Lung microvascular endothelial cell (primary cell): ENCODE measurements at regions not wholly inside any gene's neighbourhood (a gene's known extent, or its start where the extent isn't known, plus 50 kb on each side); places are given as distances from the start of the nearest gene placed in this dataset.

ENCODE experiments used
- DNase-seq, 2 donors: peaks; one replicate each; pipeline versions ENCODE4 v3.0.0 to v3.0.0-alpha.2; 2010; ENCODE audit warnings: low read depth in 2 of 2

DNA sequence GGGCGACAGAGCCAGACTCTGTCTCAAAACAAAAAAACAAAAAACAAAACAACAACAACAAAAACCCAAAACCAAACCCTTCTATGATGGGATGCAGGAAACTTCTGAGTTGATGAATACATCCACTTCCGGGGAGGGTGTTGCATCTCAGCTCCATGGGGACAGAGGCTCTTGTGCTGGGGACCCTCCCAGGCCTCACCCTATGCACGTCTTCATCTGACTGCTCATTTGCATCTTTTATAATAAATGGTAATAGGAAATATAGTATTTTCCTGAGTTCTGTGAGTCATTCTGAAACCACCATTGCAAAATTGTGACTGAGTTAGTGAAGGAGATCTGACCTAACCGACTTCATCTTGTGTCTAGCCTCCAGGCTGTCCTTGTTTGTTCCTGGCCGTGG lies 109.5 kb upstream of the SLC28A3 start:
- no peak for DNase-seq

- no peak for DNase-seq
These were observed 116.0 kb upstream of the SLC28A3 start for GRCh38 chr9:84456527-84456926.

- DNase-seq = no peak
These were observed 120.1 kb upstream of the SLC28A3 start for GRCh38 chr9:84460695-84461094.

- no peak for DNase-seq
These were observed 122.7 kb upstream of the SLC28A3 start for GRCh38 chr9:84463272-84463671.

- DNase-seq = no peak
These were observed 126.2 kb upstream of the SLC28A3 start for GRCh38 chr9:84466580-84467285.

DNA sequence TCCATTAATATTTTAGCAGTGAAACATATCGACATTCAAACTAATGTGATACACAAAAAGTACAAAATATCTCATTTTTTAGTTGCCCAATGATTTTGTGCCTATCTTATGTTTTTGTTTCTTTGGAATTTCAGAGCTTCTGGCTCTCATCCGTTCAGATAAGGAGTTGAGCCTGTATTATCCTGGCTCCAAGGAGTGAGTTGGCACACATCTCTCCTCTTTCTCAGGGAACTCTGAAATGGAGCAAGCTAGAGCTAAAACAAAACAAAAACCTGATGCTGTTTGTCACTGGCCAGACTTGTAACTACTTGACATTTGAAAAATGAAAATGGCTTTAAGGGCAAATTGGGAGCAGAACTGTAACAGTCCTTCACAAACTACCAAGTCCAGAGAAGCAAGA lies 131.3 kb upstream of the SLC28A3 start:
- no peak for DNase-seq

DNA sequence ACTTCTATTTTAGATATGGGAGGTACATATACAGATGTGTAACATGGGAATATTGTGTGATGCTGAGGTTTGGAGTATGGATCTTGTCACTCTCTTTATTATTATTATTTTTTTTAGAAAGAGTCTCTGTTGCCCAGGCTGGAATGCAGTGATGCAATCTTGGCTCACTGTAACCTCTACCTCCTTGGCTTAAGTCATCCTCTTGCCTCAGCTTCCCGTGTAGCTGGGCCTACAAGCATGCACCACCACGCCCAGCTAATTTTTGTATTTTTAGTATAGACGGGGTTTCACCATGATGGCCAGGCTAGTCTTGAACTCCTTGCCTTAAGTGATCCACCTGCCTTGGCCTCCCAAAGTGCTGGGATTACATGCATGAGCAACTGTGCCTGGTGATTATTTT lies 138.4 kb upstream of the SLC28A3 start:
- DNase-seq = no peak

GRCh38 chr9:84480071-84480470 lies 139.5 kb upstream of the SLC28A3 start:
- no peak for DNase-seq

DNA sequence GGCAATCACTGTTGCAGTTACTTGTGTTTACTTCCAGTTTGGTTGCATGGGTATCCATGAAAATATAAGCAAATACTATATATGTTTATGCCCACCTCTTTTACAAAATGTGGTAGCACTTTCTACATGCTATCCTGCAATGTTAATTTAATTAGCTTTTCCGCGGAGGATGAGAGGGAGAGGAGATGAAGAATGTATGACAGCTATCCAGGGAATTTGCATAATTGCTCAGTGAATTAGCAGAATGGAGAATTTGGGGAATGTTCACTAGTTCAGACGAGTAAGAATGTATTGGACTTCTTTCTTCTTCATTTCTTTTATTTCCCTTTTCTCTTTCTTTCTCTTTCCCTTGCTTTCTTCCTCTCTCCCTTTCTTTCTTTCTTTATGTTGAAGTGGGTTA lies 140.7 kb upstream of the SLC28A3 start:
- DNase-seq = no peak

- DNase-seq = no peak
These were observed 141.2 kb upstream of the SLC28A3 start for GRCh38 chr9:84481636-84482218.

DNA sequence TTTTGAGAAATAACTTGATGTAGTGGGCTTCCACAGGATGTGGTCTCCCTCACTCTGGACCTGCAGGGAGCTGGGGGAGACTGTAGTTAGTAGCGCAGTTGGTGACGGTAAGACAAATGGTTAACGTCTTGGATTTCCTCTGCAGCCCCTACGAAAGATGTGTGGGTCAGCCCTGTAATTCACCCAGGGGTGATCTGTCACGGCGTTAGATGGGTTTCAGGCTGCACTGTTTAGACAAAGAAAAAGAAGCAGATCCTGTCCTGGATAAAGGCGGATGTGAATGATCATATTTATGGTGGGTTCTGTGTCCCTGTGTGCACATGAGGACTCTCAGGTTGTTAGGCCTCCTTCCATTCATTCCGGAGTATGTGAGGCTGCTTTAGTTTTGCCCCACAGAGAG lies 142.0 kb upstream of the SLC28A3 start:
- DNase-seq = no peak

DNA sequence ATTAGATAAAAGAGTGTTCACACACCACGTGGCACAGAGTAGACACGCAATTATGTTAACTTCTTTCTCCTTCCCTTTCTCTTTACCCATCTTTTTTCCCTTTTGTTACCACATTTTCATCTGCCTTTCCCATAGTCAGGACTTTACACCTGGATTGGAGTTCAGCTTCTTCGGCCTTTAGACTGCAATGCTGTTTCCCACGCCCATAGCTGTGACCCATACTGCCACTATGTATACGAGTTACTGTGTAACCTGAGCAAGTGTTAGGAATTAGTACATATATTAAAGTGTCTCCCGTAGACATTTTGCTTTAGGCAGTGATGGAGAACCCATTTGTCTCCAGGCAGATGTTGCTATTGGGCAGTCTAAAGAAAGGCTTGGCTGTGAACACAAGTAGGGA lies 143.6 kb upstream of the SLC28A3 start:
- DNase-seq = no peak

DNA sequence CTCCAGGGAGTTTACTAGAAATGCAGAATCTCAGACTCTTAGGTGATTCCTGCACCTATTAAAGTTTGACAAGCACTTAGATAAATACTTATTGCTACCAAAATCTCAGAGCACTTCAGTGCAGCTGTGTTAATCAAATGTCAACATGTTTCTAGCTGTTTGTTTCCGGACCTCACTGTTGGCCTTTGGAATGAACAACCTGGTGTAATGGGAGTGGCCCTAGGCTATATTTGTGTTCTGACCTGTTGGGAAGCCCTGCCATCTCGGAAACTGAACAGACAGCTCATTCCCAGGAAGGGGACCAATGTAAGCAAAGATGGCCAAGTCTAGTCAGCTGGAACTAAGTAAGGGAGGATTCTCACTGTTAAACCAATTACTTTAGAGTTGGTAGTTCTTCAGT lies 145.0 kb upstream of the SLC28A3 start:
- DNase-seq = no peak

DNA sequence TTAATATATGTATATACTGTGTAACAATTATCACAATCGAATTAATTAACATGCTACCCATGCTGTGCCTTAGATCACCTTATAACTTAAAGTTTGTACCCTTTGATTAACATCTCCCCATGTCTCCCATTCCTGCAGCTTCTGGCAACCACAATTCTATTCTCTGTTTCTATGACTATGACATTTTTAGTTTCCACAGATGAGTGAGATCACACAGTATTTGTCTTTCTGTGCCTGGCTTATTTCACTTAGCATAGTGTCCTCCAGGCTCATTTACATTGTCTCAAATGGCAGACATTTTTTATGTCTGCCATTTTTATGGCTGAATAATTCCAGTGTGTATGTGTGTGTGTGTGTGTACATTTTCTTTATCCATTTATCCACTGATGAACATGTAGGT lies 146.1 kb upstream of the SLC28A3 start:
- no peak for DNase-seq

DNA sequence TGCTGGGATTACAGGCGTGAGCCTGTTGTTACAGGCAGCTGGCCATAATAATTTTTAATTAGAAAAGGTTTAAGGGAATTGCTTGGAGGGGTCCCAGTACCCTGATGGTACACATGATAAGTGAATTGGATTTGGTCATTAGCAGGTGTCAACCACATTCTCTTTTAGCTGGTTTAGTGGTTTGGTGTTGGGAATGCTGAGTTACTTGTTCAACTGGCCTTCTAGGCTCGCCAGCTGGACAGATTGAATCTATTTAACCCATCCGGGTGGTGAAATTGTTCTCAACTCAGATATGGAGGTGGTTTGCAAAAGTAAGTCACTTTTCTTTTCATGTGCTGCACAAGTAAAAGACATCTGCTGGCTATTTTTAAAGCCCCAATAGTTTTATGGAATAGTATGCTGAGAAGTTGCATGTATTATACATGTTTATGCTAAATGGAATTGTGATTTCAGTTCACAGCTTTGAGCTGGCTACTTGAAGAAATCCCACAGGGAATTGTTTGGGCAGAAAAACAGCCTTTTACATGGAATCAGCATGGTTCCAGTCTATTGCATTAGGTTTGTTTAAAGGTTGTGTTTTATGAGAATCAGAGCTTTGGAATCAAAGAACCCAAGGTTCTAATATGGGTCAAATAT lies 149.8 kb upstream of the SLC28A3 start:
- DNase-seq = no peak

DNA sequence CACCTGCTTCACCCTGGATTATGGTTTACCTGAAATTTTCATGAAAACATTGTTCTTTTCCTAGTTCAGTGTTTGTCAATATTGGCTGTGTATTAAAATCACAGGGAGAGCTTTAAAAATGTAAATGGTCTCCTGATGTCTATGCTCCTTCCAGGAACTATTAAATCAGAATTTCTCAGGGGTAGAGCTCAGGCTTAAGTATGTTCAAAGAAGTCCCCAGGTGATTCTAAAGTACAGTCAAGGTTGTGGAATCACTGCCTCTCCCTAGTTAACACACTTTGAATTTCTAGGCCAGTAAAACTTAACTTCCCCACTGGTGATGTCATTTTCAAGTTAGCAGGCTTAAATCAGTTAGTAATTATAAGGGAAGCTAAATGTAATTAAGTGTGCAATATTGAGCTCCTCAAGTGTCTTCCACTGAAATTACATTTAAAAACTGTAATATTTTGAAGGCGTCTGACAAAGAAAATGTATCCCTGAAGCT lies 150.3 kb upstream of the SLC28A3 start:
- no peak for DNase-seq

GRCh38 chr9:84492366-84493159 lies 152.0 kb upstream of the SLC28A3 start:
- DNase-seq = no peak

DNA sequence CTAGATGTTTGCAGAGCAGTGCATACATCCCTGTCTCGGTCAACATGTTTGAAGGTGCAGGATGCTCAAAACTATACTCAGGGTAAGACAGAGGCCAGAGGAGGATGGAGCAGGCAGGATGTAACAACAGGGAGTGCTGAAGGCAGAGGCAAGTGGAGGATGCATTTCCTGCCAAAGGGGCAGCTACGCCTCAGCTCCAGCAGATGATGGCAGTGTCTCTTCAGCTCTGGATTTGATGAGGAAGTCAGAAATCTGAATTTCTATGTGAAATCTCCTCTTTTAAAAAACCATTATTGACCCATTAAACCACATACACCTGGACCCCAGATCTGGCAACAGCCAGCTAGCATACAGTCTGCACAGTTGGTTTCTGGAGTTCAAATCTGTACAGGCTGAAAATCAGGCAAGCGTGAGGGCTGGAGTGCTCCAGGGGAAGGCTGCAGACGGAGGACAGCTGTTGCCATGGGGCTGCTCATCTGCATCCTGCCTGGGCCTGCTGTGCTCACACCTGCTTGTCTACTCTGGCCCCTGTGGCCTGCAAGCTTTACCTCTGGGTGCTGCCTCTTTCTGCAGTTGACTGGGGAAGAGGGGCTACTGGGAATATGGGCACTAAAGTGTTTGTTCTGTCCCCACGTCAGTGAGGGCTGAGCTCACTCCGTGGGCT lies 152.9 kb upstream of the SLC28A3 start:
- DNase-seq = no peak

DNA sequence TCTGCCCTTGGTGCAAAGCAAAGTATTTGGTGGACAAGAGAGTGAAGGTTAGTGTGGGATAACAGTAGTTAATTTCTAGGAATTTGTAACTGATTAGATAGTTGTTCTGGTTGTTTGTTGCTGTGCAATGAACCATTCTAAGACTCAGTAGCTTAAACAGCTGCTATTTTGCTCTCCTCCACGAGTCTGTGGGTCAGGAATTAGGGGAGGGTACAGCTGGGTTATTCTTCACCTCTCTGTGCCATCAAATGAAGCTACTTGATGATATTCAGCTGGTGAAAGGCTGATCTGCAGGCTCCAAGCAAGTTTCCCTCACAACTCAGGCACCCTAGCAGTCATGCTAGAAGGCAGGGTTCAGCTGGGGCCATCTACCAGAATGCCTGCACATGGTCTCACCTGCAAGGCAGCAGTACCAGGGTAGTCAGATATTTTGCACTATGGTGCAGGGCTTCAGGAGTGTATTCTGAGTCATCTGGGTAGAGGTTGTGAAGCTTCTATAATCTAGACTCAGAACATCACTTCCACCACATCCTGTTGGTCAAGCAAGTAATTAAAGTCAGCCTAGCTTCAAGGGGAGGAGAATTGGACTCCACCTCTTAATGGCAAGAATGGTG lies 159.5 kb upstream of the SLC28A3 start:
- DNase-seq = no peak

DNA sequence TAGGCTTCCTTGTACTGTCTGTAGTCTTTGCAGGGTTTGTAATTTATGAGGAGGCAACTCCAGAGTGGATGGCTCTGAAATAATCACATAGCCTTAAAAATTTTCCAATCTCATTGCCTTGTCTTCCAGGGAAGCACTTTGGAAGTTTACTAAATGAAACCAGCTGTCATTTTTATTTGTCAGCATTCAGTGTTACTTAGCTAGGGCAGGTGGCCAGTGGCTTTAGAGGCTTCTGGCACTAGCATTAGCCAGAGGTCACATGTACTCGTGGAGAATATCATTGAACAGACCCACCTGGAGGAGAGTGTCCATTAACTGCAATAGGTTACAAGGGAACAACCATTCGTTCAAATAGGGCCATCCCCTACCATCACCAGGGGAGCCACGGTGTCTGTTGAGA lies 160.3 kb upstream of the SLC28A3 start:
- DNase-seq = no peak

DNA sequence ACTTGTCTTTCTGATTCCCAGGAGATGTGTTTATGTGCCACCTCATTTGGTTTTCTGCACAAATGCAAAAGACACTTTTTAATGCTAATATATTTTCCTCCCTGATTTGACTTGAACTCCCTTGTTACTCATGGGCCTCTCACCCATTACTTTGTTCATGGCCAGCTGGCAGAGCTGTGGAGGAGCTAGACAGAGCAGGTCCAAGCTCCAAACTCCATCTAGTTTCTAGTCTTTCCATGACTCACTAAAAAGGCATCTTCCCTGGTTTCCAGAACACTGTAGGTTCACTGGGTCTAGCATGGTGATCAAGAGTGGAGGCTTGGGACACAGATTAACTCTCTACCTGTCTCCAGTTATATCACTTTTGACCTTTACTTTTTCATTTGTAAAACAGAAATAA lies 161.0 kb upstream of the SLC28A3 start:
- DNase-seq = no peak
